MM.1S (cell line): ENCODE measurements at regions not wholly inside any gene's neighbourhood (a gene's known extent, or its start where the extent isn't known, plus 50 kb on each side); places are given as distances from the start of the nearest gene placed in this dataset.
A peak's percentile ranks its signal among the peaks of the same experiment; 100 is the strongest.

Source experiments
- DNase-seq: peaks from one replicate; pipeline ENCODE4 v3.0.0-alpha.2; 2015
- H2AFZ ChIP-seq: fragments of 300-600 bp; sonication (generic); 2 replicates; pipeline ENCODE4 v1.6.0; 2016; ENCODE audit warnings: antibody characterized with exemption, low read length
- H3F3A ChIP-seq: fragments of 300-600 bp; sonication (generic); 2 replicates; pipeline ENCODE4 v1.6.1; 2016; ENCODE audit warnings: mild to moderate bottlenecking, antibody characterized with exemption, low read length, moderate library complexity, mixed read lengths; ENCODE audit not compliant: insufficient read depth
- H3K27ac ChIP-seq: fragments of 300-600 bp; sonication (generic); 2 replicates; pipeline ENCODE4 v1.5.1; 2016; ENCODE audit warnings: mild to moderate bottlenecking, low read length
- H3K27me3 ChIP-seq: fragments of 300-600 bp; sonication (generic); replicated peaks from 2 replicates; pipeline ENCODE4 v1.6.0; 2016; ENCODE audit warnings: low read length; ENCODE audit not compliant: insufficient read depth
- H3K36me3 ChIP-seq: fragments of 300-600 bp; sonication (generic); replicated peaks from 2 replicates; pipeline ENCODE4 v1.6.1; 2016; ENCODE audit warnings: mild to moderate bottlenecking, low read length, mixed read lengths; ENCODE audit not compliant: insufficient read depth
- H3K4me1 ChIP-seq: fragments of 300-600 bp; sonication (generic); 2 replicates; pipeline ENCODE4 v1.6.1; 2016; ENCODE audit warnings: low read length, mixed read lengths
- H3K4me2 ChIP-seq: fragments of 300-600 bp; sonication (generic); 2 replicates; pipeline ENCODE4 v1.6.0; 2016; ENCODE audit warnings: low read depth, low read length
- H3K4me3 ChIP-seq: fragments of 300-600 bp; sonication (generic); 2 replicates; pipeline ENCODE4 v1.5.1; 2016; ENCODE audit warnings: low read length, mixed read lengths
- H3K79me2 ChIP-seq: fragments of 300-600 bp; sonication (generic); 2 replicates; pipeline ENCODE4 v1.6.1; 2016; ENCODE audit warnings: mixed run types, low read length, mixed read lengths
- H3K9ac ChIP-seq: fragments of 300-600 bp; sonication (generic); 2 replicates; pipeline ENCODE4 v1.6.1; 2016; ENCODE audit warnings: low read length, mixed read lengths
- H3K9me2 ChIP-seq: fragments of 300-600 bp; sonication (generic); replicated peaks from 2 replicates; pipeline ENCODE4 v1.6.1; 2016; ENCODE audit warnings: mild to moderate bottlenecking, low read length, mixed read lengths; ENCODE audit not compliant: insufficient read depth
- H3K9me3 ChIP-seq: fragments of 300-600 bp; sonication (generic); replicated peaks from 2 replicates; pipeline ENCODE4 v1.6.1; 2016; ENCODE audit warnings: mild to moderate bottlenecking, low read length, mixed read lengths; ENCODE audit not compliant: insufficient read depth
- H4K20me1 ChIP-seq: fragments of 300-600 bp; sonication (generic); 2 replicates; pipeline ENCODE4 v1.6.1; 2016; ENCODE audit warnings: mild to moderate bottlenecking, low read length, moderate library complexity, mixed read lengths; ENCODE audit not compliant: insufficient read depth
- EZH2 ChIP-seq: fragments of 300-600 bp; sonication (generic); optimal IDR thresholded peaks from 2 replicates; pipeline ENCODE3; 2017; ENCODE audit warnings: low read depth, mild to moderate bottlenecking, antibody characterized with exemption, low read length, mixed read lengths
- EZH2phosphoT487 ChIP-seq: fragments of 300-600 bp; sonication (generic); IDR thresholded peaks from 2 replicates; pipeline ENCODE4 v1.6.1; 2018; ENCODE audit warnings: antibody characterized with exemption, low read length
- TF ChIP-seq, protein P1 (sequence below): fragments of 300-600 bp; sonication (generic); IDR thresholded peaks from 2 replicates; pipeline ENCODE4 v1.5.1; 2016; ENCODE audit warnings: antibody characterized with exemption, low read length, mixed read lengths

DNA sequence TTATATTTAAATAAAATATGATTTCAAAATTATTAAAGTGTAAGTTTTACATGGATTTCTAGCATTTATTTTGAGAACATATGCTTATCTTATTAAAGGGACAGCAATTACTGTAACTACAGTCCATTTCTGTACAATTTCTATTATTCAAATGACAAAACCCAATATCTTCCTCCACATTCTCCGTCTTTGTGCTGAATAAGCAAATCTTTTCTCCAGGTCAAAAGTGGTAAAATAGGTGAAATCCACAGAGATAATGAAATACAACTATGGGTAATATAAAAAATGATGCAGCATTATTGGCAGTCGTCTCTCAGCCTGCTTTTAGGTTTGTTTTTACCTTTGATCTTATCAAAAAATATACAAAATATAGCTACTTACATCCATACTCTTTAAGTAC lies 79.4 kb upstream of the OTX2 start:
- TF ChIP-seq, protein P1, sequence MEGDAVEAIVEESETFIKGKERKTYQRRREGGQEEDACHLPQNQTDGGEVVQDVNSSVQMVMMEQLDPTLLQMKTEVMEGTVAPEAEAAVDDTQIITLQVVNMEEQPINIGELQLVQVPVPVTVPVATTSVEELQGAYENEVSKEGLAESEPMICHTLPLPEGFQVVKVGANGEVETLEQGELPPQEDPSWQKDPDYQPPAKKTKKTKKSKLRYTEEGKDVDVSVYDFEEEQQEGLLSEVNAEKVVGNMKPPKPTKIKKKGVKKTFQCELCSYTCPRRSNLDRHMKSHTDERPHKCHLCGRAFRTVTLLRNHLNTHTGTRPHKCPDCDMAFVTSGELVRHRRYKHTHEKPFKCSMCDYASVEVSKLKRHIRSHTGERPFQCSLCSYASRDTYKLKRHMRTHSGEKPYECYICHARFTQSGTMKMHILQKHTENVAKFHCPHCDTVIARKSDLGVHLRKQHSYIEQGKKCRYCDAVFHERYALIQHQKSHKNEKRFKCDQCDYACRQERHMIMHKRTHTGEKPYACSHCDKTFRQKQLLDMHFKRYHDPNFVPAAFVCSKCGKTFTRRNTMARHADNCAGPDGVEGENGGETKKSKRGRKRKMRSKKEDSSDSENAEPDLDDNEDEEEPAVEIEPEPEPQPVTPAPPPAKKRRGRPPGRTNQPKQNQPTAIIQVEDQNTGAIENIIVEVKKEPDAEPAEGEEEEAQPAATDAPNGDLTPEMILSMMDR = no peak
- TF ChIP-seq EZH2phosphoT487 (no peak), EZH2 (no peak)
- Histone ChIP-seq H3K9ac (no peak overlapping the region), H3K9me2 (no peaks in the 10 kb centered on the region), H3K27ac (no peak overlapping the region), H3F3A (peaks cover 33% of the 10 kb centered on the region), H3K36me3 (no peaks in the 10 kb centered on the region), H2AFZ (no peak overlapping the region), H3K4me3 (no peak overlapping the region), H4K20me1 (no peaks in the 10 kb centered on the region), H3K79me2 (0 out of 2 replicates have a peak, but pooled peaks cover 3% of the 10 kb centered on the region), H3K4me2 (peak overlapping the region; percentile 76; the same call in 1 of the 2 replicates), H3K4me1 (peaks cover 21% of the 10 kb centered on the region), H3K27me3 (no peaks in the 10 kb centered on the region), H3K9me3 (no peaks in the 10 kb centered on the region)
- DNase-seq = no peak

DNA sequence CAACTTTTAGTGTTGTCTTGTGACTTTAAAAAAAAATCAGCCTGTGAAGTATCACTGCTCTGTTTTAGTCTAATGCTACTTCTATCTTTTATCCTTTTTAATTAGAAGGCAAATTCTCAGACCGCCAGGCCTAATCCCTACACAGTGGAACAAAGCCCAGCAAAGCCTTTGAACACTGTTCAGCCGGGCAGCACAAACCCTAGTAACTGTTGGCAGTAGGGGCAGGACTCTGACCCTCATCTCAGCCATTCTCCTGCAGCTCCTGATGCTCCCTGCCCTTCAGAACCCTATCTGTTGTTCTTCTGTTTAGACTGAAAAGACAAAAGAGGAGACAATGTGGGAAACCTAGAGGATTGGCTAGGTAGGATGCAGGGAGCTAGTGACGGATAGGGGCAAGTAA lies 78.0 kb upstream of the OTX2 start:
- H2AFZ ChIP-seq = no peak overlapping the region
- H3F3A ChIP-seq = peaks cover 33% of the 10 kb centered on the region
- H3K9ac ChIP-seq = no peak overlapping the region
- no peak overlapping the region for H3K4me3 ChIP-seq
- no peaks in the 10 kb centered on the region for H3K9me2 ChIP-seq
- TF ChIP-seq EZH2phosphoT487 = no peak
- no peak for TF ChIP-seq EZH2
- TF ChIP-seq, protein P1 = no peak
- no peaks in the 10 kb centered on the region for H3K27me3 ChIP-seq
- H3K9me3 ChIP-seq = no peaks in the 10 kb centered on the region
- no peaks in the 10 kb centered on the region for H3K36me3 ChIP-seq
- no peak overlapping the region for H3K27ac ChIP-seq
- no peak for DNase-seq
- peaks cover 14% of the 10 kb centered on the region for H3K4me1 ChIP-seq
- H3K4me2 ChIP-seq = no peak overlapping the region
- H3K79me2 ChIP-seq = 0 out of 2 replicates have a peak, but pooled peaks cover 3% of the 10 kb centered on the region
- no peaks in the 10 kb centered on the region for H4K20me1 ChIP-seq

DNA sequence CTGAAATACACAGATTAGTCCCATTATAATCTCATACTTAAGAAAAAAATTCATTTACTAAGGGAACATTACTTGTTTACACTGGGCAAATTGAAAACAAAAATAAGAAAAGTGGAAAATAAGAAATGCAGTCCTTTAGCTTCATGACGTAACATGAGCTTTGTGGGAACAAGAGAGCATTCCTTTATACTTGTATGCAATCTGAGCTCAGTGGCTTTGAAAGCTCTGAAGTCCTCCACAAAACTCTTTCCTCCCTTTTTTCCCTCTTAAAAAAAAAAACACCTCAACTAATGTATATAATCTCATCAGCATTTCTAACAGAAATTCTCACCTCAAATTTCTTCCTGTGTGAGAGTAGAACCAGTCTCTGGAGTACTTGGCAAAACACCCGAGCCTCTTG lies 76.9 kb upstream of the OTX2 start:
- no peak for TF ChIP-seq EZH2
- TF ChIP-seq, protein P1 = no peak
- no peak for TF ChIP-seq EZH2phosphoT487
- H3K4me2 ChIP-seq = no peak overlapping the region
- no peak overlapping the region for H2AFZ ChIP-seq
- no peak overlapping the region for H3K4me3 ChIP-seq
- no peak overlapping the region for H3K9ac ChIP-seq
- peaks cover 12% of the 10 kb centered on the region; the same call in 1 of the 2 replicates for H3K4me1 ChIP-seq
- H4K20me1 ChIP-seq = no peaks in the 10 kb centered on the region
- peaks cover 23% of the 10 kb centered on the region for H3F3A ChIP-seq
- 0 out of 2 replicates have a peak, but pooled peaks cover 3% of the 10 kb centered on the region for H3K79me2 ChIP-seq
- no peak for DNase-seq
- no peaks in the 10 kb centered on the region for H3K36me3 ChIP-seq
- H3K9me3 ChIP-seq = no peaks in the 10 kb centered on the region
- H3K27me3 ChIP-seq = no peaks in the 10 kb centered on the region
- H3K27ac ChIP-seq = no peak overlapping the region
- H3K9me2 ChIP-seq = no peaks in the 10 kb centered on the region
